Upper lobe of left lung (tissue), 4 donors: ENCODE measurements at regions not wholly inside any gene's neighbourhood (a gene's known extent, or its start where the extent isn't known, plus 50 kb on each side); places are given as distances from the start of the nearest gene placed in this dataset.

Experiments used
- CTCF ChIP-seq, 6 experiments: fragments of 450-650 bp in 4 of 6; fragments of 200-600 bp in 2 of 6; sonication (generic) in 2 of 6; IDR thresholded peaks; one replicate each; pipeline ENCODE4 v1.5.1; 2016 to 2019; ENCODE audit warnings: antibody characterized with exemption in 6 of 6
- EP300 ChIP-seq, 4 donors: sonication (generic); formaldehyde crosslinking; IDR thresholded peaks; one replicate each; pipeline ENCODE4 v1.5.1; 2017; ENCODE audit warnings: antibody characterized with exemption in 4 of 4, control low read depth in 2 of 4
- POLR2A ChIP-seq, 4 donors: fragments of 450-650 bp; IDR thresholded peaks; one replicate each; pipeline ENCODE4 v1.5.1; 2016 to 2017; ENCODE audit warnings: antibody characterized with exemption in 4 of 4, mild to moderate bottlenecking in 2 of 4

DNA sequence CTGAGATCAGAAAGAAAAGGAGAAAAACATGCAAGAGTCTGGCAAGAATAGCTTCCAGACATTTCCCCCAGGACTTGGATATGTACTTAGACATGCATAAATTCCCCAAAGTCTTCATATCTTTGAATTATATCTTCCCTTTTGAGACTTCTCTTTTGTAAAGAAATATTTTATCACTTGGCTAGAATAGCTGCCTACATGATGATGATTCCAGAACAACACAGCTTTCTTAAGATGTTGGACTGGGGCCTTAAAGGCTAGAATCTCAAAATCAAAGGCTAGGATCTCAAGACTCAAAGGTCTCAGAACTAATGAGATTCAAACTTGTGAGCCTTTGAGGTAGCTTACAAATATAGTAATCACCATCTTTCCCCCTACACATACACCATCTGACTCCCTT is 842.3 kb downstream of the BCL11A start:
- TF ChIP-seq EP300 (IDR thresholded peaks at IDR 0.05) = no peak
- TF ChIP-seq CTCF (IDR thresholded peaks at IDR 0.05) = no peak
- TF ChIP-seq POLR2A (IDR thresholded peaks at IDR 0.05) = no peak
